Left ventricle myocardium inferior (tissue), 1 donor: ENCODE measurements at regions not wholly inside any gene's neighbourhood (a gene's known extent, or its start where the extent isn't known, plus 50 kb on each side); places are given as distances from the start of the nearest gene placed in this dataset.
"Not testable (repeated sequence)": the region's sequence is repeated elsewhere in the genome, so short reads cannot be mapped to it uniquely, and the experiment has no call there.

Experiments
- DNase-seq: peaks from one replicate; pipeline ENCODE4 v3.0.0-alpha.2; 2020
- H3K27ac ChIP-seq: fragments of 200-600 bp; replicated peaks from 2 replicates; pipeline ENCODE4 v1.8.0; 2021
- H3K27me3 ChIP-seq: fragments of 200-600 bp; 2 replicates; pipeline ENCODE4 v1.8.0; 2021; ENCODE audit warnings: low read depth
- H3K36me3 ChIP-seq: fragments of 200-600 bp; 2 replicates; pipeline ENCODE4 v1.8.0; 2021
- H3K4me1 ChIP-seq: fragments of 200-600 bp; 2 replicates; pipeline ENCODE4 v1.8.0; 2021
- H3K4me3 ChIP-seq: fragments of 200-600 bp; 2 replicates; pipeline ENCODE4 v1.8.0; 2021; ENCODE audit warnings: mild to moderate bottlenecking, moderate library complexity
- H3K9me3 ChIP-seq: fragments of 200-600 bp; replicated peaks from 2 replicates; pipeline ENCODE4 v1.8.0; 2021
- CTCF ChIP-seq: fragments of 200-600 bp; IDR thresholded peaks from 2 replicates; pipeline ENCODE4 v1.8.0; 2021; ENCODE audit warnings: antibody characterized with exemption, mild to moderate bottlenecking, borderline replicate concordance
- intact Hi-C: fragments of 100-400 bp; cut with micrococcal nuclease; formaldehyde crosslinking; loops from one replicate; pipeline ENCODE4 v1.11.0; 2022
- donor health status: DM: no; HTN: yes; CAD: no; lungs with severe emphysema.

GRCh38 chr5:101662263-101662662 is 633.8 kb downstream of the SLCO4C1 start:
- no peak overlapping the region for H3K4me3 ChIP-seq
- no peak for DNase-seq
- no peak overlapping the region for H3K27ac ChIP-seq
- H3K27me3 ChIP-seq, result no peaks in the 10 kb centered on the region
- H3K4me1 ChIP-seq, result no peaks in the 10 kb centered on the region
- no peak for TF ChIP-seq CTCF
- no peaks in the 10 kb centered on the region for H3K36me3 ChIP-seq
- intact Hi-C loops, result no loop called here
- no peaks in the 10 kb centered on the region for H3K9me3 ChIP-seq

- no peaks in the 10 kb centered on the region for H3K9me3 ChIP-seq
- DNase-seq, result no peak
Observed at GRCh38 chr5:101658433-101658832, 637.7 kb downstream of the SLCO4C1 start.

GRCh38 chr5:101653996-101654395 is 642.1 kb downstream of the SLCO4C1 start:
- no peaks in the 10 kb centered on the region for H3K27me3 ChIP-seq
- no peak overlapping the region for H3K4me3 ChIP-seq
- H3K27ac ChIP-seq, result no peak overlapping the region
- H3K36me3 ChIP-seq, result no peaks in the 10 kb centered on the region
- DNase-seq, result no peak
- no peak for TF ChIP-seq CTCF
- no peaks in the 10 kb centered on the region for H3K4me1 ChIP-seq
- intact Hi-C loops, result no loop called here
- H3K9me3 ChIP-seq, result no peaks in the 10 kb centered on the region

More at GRCh38 chr5:101658433-101658832, 637.7 kb downstream of the SLCO4C1 start:
- H3K27ac ChIP-seq, result no peak overlapping the region
- H3K36me3 ChIP-seq, result no peaks in the 10 kb centered on the region
- no peak overlapping the region for H3K4me3 ChIP-seq
- H3K27me3 ChIP-seq, result no peaks in the 10 kb centered on the region
- no peaks in the 10 kb centered on the region for H3K4me1 ChIP-seq
- intact Hi-C loops, result no loop called here
- TF ChIP-seq CTCF, result no peak

- no peak overlapping the region for H3K4me3 ChIP-seq
Observed at GRCh38 chr5:101647861-101648260, 648.2 kb downstream of the SLCO4C1 start.

GRCh38 chr5:101643794-101644193 is 652.3 kb downstream of the SLCO4C1 start:
- H3K4me3 ChIP-seq, result no peak overlapping the region
- DNase-seq, result no peak
- H3K4me1 ChIP-seq, result no peaks in the 10 kb centered on the region
- intact Hi-C loops, result no loop called here
- no peaks in the 10 kb centered on the region for H3K36me3 ChIP-seq
- TF ChIP-seq CTCF, result no peak
- H3K9me3 ChIP-seq, result no peaks in the 10 kb centered on the region
- H3K27ac ChIP-seq, result no peak overlapping the region
- no peaks in the 10 kb centered on the region for H3K27me3 ChIP-seq

More at GRCh38 chr5:101647861-101648260, 648.2 kb downstream of the SLCO4C1 start:
- no peaks in the 10 kb centered on the region for H3K27me3 ChIP-seq
- TF ChIP-seq CTCF, result no peak
- no peaks in the 10 kb centered on the region for H3K4me1 ChIP-seq
- H3K27ac ChIP-seq, result no peak overlapping the region
- DNase-seq, result no peak
- intact Hi-C loops, result no loop called here
- no peaks in the 10 kb centered on the region for H3K36me3 ChIP-seq
- no peaks in the 10 kb centered on the region for H3K9me3 ChIP-seq

GRCh38 chr5:101637599-101637998 is 658.5 kb downstream of the SLCO4C1 start:
- H3K36me3 ChIP-seq, result no peaks in the 10 kb centered on the region
- no peak overlapping the region for H3K4me3 ChIP-seq
- DNase-seq, result no peak
- H3K27ac ChIP-seq, result no peak overlapping the region
- H3K27me3 ChIP-seq, result no peaks in the 10 kb centered on the region
- no peaks in the 10 kb centered on the region for H3K4me1 ChIP-seq
- H3K9me3 ChIP-seq, result peaks cover 3% of the 10 kb centered on the region
- TF ChIP-seq CTCF, result no peak
- intact Hi-C loops, result no loop called here

- intact Hi-C loops, H3K36me3 ChIP-seq, H3K27ac ChIP-seq, H3K9me3 ChIP-seq, H3K4me1 ChIP-seq, DNase-seq, H3K4me3 ChIP-seq, H3K27me3 ChIP-seq: not testable (repeated sequence)
Observed at GRCh38 chr5:101627770-101628169, 668.3 kb downstream of the SLCO4C1 start.
